A549 (cell line): ENCODE measurements at regions not wholly inside any gene's neighbourhood (a gene's known extent, or its start where the extent isn't known, plus 50 kb on each side); places are given as distances from the start of the nearest gene placed in this dataset.

Source experiments
- ATAC-seq, 2 experiments: fragments of 200-7000 bp in 1 of 2; fragments of >200 bp in 1 of 2; cut with Nextera tagmentation in 1 of 2; cut with Tn5 transposase in 1 of 2; 3 replicates each; pipeline versions ENCODE4 v1.8.0 to v1.9.1; 2018 to 2020; ENCODE audit warnings: mild to moderate bottlenecking in 1 of 2, moderate library complexity in 1 of 2
- CTCF ChIA-PET: fragments of 300-600 bp; sonication (Branson Sonifier 250); formaldehyde crosslinking; extraction: SDS; loops from one replicate; lab custom pipeline; 2021; ENCODE audit warnings: antibody characterized with exemption, inconsistent platforms; lab: Yijun Ruan, JAX
- POLR2A ChIA-PET: fragments of 350-600 bp; formaldehyde crosslinking; extraction: SDS; loops from one replicate; lab custom pipeline; 2021; ENCODE audit warnings: antibody characterized with exemption, inconsistent platforms; lab: Yijun Ruan, JAX
- DNase-seq, 2 experiments: peaks; one replicate each; pipeline versions ENCODE4 v3.0.0 to v3.0.0-alpha.2; 2011 to 2016; ENCODE audit warnings: low read depth in 1 of 2, low spot score in 1 of 2
- FAIRE-seq: peaks from 2 replicates; lab custom pipeline; 2011; peaks lifted over from hg19 to GRCh38; lab: Jason Lieb, UNC
- H3K27ac ChIP-seq, 2 experiments: fragments of >200 bp; sonication (Bioruptor Twin); formaldehyde crosslinking; 3 replicates each; pipeline ENCODE4 v1.5.1; 2016 to 2017
- H3K4me1 ChIP-seq: fragments of >200 bp; sonication (Bioruptor Twin); formaldehyde crosslinking; 3 replicates; pipeline ENCODE4 v1.6.1; 2016
- H3K4me2 ChIP-seq: fragments of >200 bp; sonication (Bioruptor Twin); formaldehyde crosslinking; 3 replicates; pipeline ENCODE4 v1.6.1; 2016
- H3K4me3 ChIP-seq: fragments of >200 bp; sonication (Bioruptor Twin); formaldehyde crosslinking; 3 replicates; pipeline ENCODE4 v1.5.1; 2016
- H3K9me3 ChIP-seq: fragments of >200 bp; sonication (Bioruptor Twin); formaldehyde crosslinking; 3 replicates; pipeline ENCODE4 v1.6.1; 2016
- CBX2 ChIP-seq: fragments of 200-600 bp; sonication (generic); IDR thresholded peaks from 2 replicates; pipeline ENCODE4 v1.6.1; 2016; ENCODE audit warnings: low read depth, mild to moderate bottlenecking, borderline replicate concordance
- CBX8 ChIP-seq: fragments of 200-600 bp; sonication (generic); IDR thresholded peaks from 2 replicates; pipeline ENCODE4 v1.6.1; 2016
- CEBPB ChIP-seq, 2 experiments: fragments of >200 bp in 1 of 2; sonication (Bioruptor Twin) in 1 of 2; formaldehyde crosslinking in 1 of 2; IDR thresholded peaks; 2 replicates each; pipeline ENCODE4 v1.6.1; 2012 to 2016
- CHD4 ChIP-seq: fragments of 200-600 bp; sonication (generic); IDR thresholded peaks from 2 replicates; pipeline ENCODE4 v1.6.1; 2016; ENCODE audit warnings: antibody characterized with exemption, mild to moderate bottlenecking, borderline replicate concordance
- EHF ChIP-seq: fragments of 250-450 bp; sonication (Bioruptor Pico); IDR thresholded peaks from 2 replicates; pipeline ENCODE4 v1.5.0; 2020; ENCODE audit warnings: mild to moderate bottlenecking
- ESRRA ChIP-seq: fragments of 150-350 bp; IDR thresholded peaks from 2 replicates; pipeline ENCODE4 v1.6.1; 2014; ENCODE audit warnings: mild to moderate bottlenecking, low read length, borderline replicate concordance
- FOSL2 ChIP-seq, 2 experiments: fragments of 450-650 bp in 1 of 2; fragments of >200 bp in 1 of 2; sonication (Bioruptor Twin) in 1 of 2; formaldehyde crosslinking; IDR thresholded peaks; 2 replicates each; pipeline versions ENCODE4 v1.5.0 to v1.6.1; 2016 to 2020; ENCODE audit warnings: mild to moderate bottlenecking in 1 of 2, moderate library complexity in 1 of 2
- FOXS1 ChIP-seq: fragments of 250-450 bp; sonication (Bioruptor Pico); IDR thresholded peaks from 2 replicates; pipeline ENCODE4 v1.5.0; 2020; ENCODE audit warnings: mild to moderate bottlenecking, moderate library complexity
- HOXB13 ChIP-seq: fragments of 250-450 bp; sonication (Bioruptor Pico); IDR thresholded peaks from 2 replicates; pipeline ENCODE4 v1.5.0; 2020; ENCODE audit warnings: low read depth, mild to moderate bottlenecking, moderate library complexity
- JUN ChIP-seq, 2 experiments: fragments of >200 bp; sonication (Bioruptor Twin); formaldehyde crosslinking; IDR thresholded peaks; 2 replicates in 1 of 2; 3 replicates in 1 of 2; pipeline ENCODE4 v1.6.1; 2016 to 2017
- JUNB ChIP-seq: fragments of >200 bp; sonication (Bioruptor Twin); formaldehyde crosslinking; IDR thresholded peaks from 2 replicates; pipeline ENCODE4 v1.6.1; 2016
- KDM1A ChIP-seq: fragments of 200-600 bp; sonication (generic); IDR thresholded peaks from 2 replicates; pipeline ENCODE4 v1.6.1; 2016; ENCODE audit warnings: low read depth, mild to moderate bottlenecking
- MAFK ChIP-seq: fragments of 450-650 bp; IDR thresholded peaks from 2 replicates; pipeline ENCODE4 v1.6.1; 2014; ENCODE audit not compliant: partially characterized antibody
- MAZ ChIP-seq: fragments of 150-350 bp; IDR thresholded peaks from 2 replicates; pipeline ENCODE4 v1.6.1; 2014; ENCODE audit warnings: antibody characterized with exemption, low read depth, low read length, borderline replicate concordance
- NPAS2 ChIP-seq: fragments of 250-450 bp; sonication (Bioruptor Pico); IDR thresholded peaks from 2 replicates; pipeline ENCODE4 v1.8.0; 2022; ENCODE audit warnings: mild to moderate bottlenecking, moderate library complexity, borderline replicate concordance
- NR3C1 ChIP-seq: fragments of >200 bp; sonication (Bioruptor Twin); formaldehyde crosslinking; IDR thresholded peaks from 3 replicates; pipeline ENCODE4 v1.6.1; 2017
- PHF8 ChIP-seq: fragments of 200-600 bp; sonication (generic); IDR thresholded peaks from 2 replicates; pipeline ENCODE4 v1.6.1; 2016; ENCODE audit warnings: low read depth, mild to moderate bottlenecking, antibody characterized with exemption, moderate library complexity, borderline replicate concordance
- POLR2A ChIP-seq: IDR thresholded peaks from 2 replicates; pipeline ENCODE4 v1.6.1; 2012; ENCODE audit warnings: mild to moderate bottlenecking, low read length
- RARB ChIP-seq: fragments of 250-450 bp; sonication (Bioruptor Pico); IDR thresholded peaks from 2 replicates; pipeline ENCODE4 v1.8.0; 2021; ENCODE audit warnings: mild to moderate bottlenecking, moderate library complexity
- ZFP36 ChIP-seq: fragments of 450-650 bp; IDR thresholded peaks from 2 replicates; pipeline ENCODE4 v1.6.1; 2014; ENCODE audit warnings: borderline replicate concordance; ENCODE audit not compliant: partially characterized antibody
- ZNF302 ChIP-seq: fragments of 250-450 bp; sonication (Bioruptor Pico); IDR thresholded peaks from 2 replicates; pipeline ENCODE4 v1.9.0; 2021; ENCODE audit warnings: inconsistent platforms, mild to moderate bottlenecking, moderate library complexity
- WGBS: methylation state at CpG from one replicate; pipeline ENCODE4 v1.1.6; 2017; ENCODE audit errors: missing lambda C conversion rate; 5-methylcytosine and 5-hydroxymethylcytosine counted together
- TF ChIP-seq, protein P1 (sequence below): fragments of >200 bp; sonication (Bioruptor Twin); formaldehyde crosslinking; IDR thresholded peaks from 3 replicates; pipeline ENCODE4 v1.5.1; 2016
- TF ChIP-seq, protein P2 (sequence below): fragments of >200 bp; sonication (Bioruptor Twin); formaldehyde crosslinking; IDR thresholded peaks from 3 replicates; pipeline ENCODE4 v1.6.1; 2016
- TF ChIP-seq, protein P3 (sequence below): fragments of 150-350 bp; IDR thresholded peaks from 2 replicates; pipeline ENCODE4 v1.6.1; 2014; ENCODE audit warnings: low read depth, mild to moderate bottlenecking, low read length

DNA sequence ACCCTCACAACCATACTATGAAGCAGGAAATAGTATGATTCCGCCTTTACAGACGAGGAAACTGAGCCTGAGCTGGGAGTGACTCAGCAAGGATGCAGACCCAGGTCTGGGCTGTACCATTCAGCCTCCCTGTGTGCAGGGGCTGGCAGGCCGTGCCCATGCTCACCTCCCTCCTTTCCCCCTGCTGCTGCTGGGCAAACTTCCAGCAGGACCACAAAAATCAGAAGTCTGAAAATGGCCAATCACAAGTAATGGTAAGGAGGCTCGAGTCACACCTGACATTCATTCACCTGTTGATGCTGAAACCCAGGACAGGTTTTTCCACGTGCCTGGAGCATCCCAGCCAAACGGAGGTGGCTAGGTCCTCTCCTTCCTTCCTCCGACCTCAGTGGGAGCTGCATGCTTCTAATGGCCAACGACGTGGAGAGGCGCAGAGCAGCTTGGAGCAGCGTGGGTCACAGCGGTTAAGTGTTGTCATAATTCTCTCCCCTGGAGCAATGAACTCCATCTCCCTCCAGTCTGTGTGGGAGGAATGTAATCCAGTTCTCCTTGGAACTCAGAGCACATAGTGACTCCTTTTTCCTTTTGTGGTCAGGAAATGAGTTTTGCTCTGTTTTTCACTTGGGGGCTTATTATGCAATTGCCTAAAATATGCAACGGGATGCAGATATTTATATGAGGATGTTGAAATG is 371.7 kb downstream of the BCOR start:
- no peak for FAIRE-seq
- H3K27ac ChIP-seq = no peak overlapping the region
- TF ChIP-seq, protein P1, sequence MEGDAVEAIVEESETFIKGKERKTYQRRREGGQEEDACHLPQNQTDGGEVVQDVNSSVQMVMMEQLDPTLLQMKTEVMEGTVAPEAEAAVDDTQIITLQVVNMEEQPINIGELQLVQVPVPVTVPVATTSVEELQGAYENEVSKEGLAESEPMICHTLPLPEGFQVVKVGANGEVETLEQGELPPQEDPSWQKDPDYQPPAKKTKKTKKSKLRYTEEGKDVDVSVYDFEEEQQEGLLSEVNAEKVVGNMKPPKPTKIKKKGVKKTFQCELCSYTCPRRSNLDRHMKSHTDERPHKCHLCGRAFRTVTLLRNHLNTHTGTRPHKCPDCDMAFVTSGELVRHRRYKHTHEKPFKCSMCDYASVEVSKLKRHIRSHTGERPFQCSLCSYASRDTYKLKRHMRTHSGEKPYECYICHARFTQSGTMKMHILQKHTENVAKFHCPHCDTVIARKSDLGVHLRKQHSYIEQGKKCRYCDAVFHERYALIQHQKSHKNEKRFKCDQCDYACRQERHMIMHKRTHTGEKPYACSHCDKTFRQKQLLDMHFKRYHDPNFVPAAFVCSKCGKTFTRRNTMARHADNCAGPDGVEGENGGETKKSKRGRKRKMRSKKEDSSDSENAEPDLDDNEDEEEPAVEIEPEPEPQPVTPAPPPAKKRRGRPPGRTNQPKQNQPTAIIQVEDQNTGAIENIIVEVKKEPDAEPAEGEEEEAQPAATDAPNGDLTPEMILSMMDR = no peak
- TF ChIP-seq, protein P2, sequence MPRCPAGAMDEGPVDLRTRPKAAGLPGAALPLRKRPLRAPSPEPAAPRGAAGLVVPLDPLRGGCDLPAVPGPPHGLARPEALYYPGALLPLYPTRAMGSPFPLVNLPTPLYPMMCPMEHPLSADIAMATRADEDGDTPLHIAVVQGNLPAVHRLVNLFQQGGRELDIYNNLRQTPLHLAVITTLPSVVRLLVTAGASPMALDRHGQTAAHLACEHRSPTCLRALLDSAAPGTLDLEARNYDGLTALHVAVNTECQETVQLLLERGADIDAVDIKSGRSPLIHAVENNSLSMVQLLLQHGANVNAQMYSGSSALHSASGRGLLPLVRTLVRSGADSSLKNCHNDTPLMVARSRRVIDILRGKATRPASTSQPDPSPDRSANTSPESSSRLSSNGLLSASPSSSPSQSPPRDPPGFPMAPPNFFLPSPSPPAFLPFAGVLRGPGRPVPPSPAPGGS = no peak
- TF ChIP-seq NPAS2 (CRISPR knock-in tag) (no peak), CBX8 (no peak), RARB (CRISPR knock-in tag) (no peak), KDM1A (no peak), PHF8 (no peak), MAZ (no peak)
- TF ChIP-seq, protein P3, sequence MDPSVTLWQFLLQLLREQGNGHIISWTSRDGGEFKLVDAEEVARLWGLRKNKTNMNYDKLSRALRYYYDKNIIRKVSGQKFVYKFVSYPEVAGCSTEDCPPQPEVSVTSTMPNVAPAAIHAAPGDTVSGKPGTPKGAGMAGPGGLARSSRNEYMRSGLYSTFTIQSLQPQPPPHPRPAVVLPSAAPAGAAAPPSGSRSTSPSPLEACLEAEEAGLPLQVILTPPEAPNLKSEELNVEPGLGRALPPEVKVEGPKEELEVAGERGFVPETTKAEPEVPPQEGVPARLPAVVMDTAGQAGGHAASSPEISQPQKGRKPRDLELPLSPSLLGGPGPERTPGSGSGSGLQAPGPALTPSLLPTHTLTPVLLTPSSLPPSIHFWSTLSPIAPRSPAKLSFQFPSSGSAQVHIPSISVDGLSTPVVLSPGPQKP = no peak
- TF ChIP-seq, all 56 proteins: peak for 0
- 84% methylated on average over 13 of the region's 13 CpGs for WGBS
- peaks cover 4% of the 10 kb centered on the region; the same call in 1 of the 3 replicates for H3K9me3 ChIP-seq
- ChIA-PET POLR2A (no interaction called here), CTCF (interaction anchor here (1.0 kb wide), 1 partner anchor 444 kb away, joined by 5 read pairs; no protein-coding TSS in a partner anchor)
- no peak overlapping the region for H3K4me2 ChIP-seq
- ATAC-seq (no peak), DNase-seq (no peak)
- H3K4me1 ChIP-seq = peaks cover 9% of the 10 kb centered on the region
- no peak overlapping the region for H3K4me3 ChIP-seq

DNA sequence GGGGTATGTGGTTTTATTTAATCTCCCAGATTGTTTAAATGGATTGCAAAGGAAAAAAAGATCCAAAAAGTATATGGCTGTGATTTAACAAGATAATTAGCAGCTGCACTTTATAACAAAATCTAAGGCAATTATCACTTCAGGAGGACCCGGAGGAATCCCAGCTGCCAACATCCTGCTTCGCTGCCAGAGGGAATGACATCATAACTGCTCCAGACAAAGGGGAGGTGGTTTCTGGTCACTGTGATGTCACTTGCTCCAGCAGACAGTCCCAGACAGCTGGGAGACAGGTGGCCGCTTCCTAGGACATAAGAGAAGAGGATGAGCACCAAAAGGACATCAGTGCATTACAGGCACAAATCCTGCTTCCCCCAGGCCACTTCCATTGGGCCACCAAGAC is 371.0 kb downstream of the BCOR start:
- no peak for ATAC-seq
- FAIRE-seq = no peak
- H3K4me1 ChIP-seq = peaks cover 16% of the 10 kb centered on the region
- WGBS = 77% methylated on average over 3 of the region's 3 CpGs
- H3K27ac ChIP-seq = no peak overlapping the region
- CTCF ChIA-PET = no interaction called here
- H3K9me3 ChIP-seq = peaks cover 4% of the 10 kb centered on the region; the same call in 1 of the 3 replicates
- H3K4me2 ChIP-seq = no peak overlapping the region
- DNase-seq = no peak
- TF ChIP-seq NR3C1 (no peak), JUN (IDR thresholded peaks at IDR 0.05) (no peak), RARB (CRISPR knock-in tag) (no peak), ZFP36 (no peak), ESRRA (no peak), NPAS2 (CRISPR knock-in tag) (no peak), KDM1A (no peak), CBX8 (no peak), MAFK (no peak), ZNF302 (CRISPR knock-in tag) (no peak), CHD4 (no peak), CBX2 (no peak), FOSL2 (IDR thresholded peaks at IDR 0.05) (no peak), FOSL2 (CRISPR knock-in tag; IDR thresholded peaks at IDR 0.05) (no peak), JUNB (no peak), FOXS1 (CRISPR knock-in tag) (no peak), HOXB13 (CRISPR knock-in tag) (no peak), EHF (CRISPR knock-in tag) (no peak), CEBPB (IDR thresholded peaks at IDR 0.05) (no peak), POLR2A (no peak)
- TF ChIP-seq, protein P2 = no peak
- POLR2A ChIA-PET = no interaction called here
- H3K4me3 ChIP-seq = no peak overlapping the region
